Naive thymus-derived CD4-positive, alpha-beta T cell (primary cell): ENCODE measurements at regions not wholly inside any gene's neighbourhood (a gene's known extent, or its start where the extent isn't known, plus 50 kb on each side); places are given as distances from the start of the nearest gene placed in this dataset.

ENCODE experiments used
- ATAC-seq: fragments of 150-1000 bp; cut with Tn5 transposase; 2 replicates; pipeline ENCODE4 v1.10.0; 2021; ENCODE audit warnings: mild to moderate bottlenecking, moderate library complexity
- CTCF ChIA-PET: fragments of 350-600 bp; sonication (Branson Sonifier 250); formaldehyde crosslinking; loops from one replicate; lab custom pipeline; 2021; ENCODE audit warnings: antibody characterized with exemption; lab: Charles Lee
- POLR2A ChIA-PET: fragments of 350-600 bp; sonication (Branson Sonifier 250); formaldehyde crosslinking; loops from one replicate; lab custom pipeline; 2021; ENCODE audit warnings: antibody characterized with exemption, inconsistent platforms; lab: Charles Lee
- DNase-seq, 9 donors: peaks; one replicate each; pipeline versions ENCODE4 v3.0.0 to v3.0.0-alpha.2; 2020 to 2022; ENCODE audit warnings: mixed read lengths in 1 of 9
- H3K27ac ChIP-seq: one replicate; pipeline ENCODE4 v1.7.0; 2013; ENCODE audit warnings: mild to moderate bottlenecking, low read depth, low read length, moderate library complexity
- H3K27me3 ChIP-seq, 2 donors: one replicate each; pipeline ENCODE4 v1.7.0; 2013; ENCODE audit warnings: low read length in 2 of 2, mild to moderate bottlenecking in 2 of 2, moderate library complexity in 2 of 2; ENCODE audit not compliant: control insufficient read depth in 2 of 2, insufficient read depth in 2 of 2
- H3K36me3 ChIP-seq, 3 experiments: 1 replicate in 2 of 3; 2 replicates in 1 of 3; pipeline ENCODE4 v1.7.0; 2013; ENCODE audit warnings: low read length in 3 of 3, mild to moderate bottlenecking in 3 of 3, moderate library complexity in 1 of 3; ENCODE audit not compliant: insufficient read depth in 3 of 3, control insufficient read depth in 2 of 3
- H3K4me1 ChIP-seq, 2 donors: one replicate each; pipeline ENCODE4 v1.7.0; 2013; ENCODE audit warnings: low read length in 2 of 2, mild to moderate bottlenecking in 2 of 2, moderate library complexity in 1 of 2; ENCODE audit not compliant: control insufficient read depth in 2 of 2, insufficient read depth in 2 of 2
- H3K4me3 ChIP-seq: 2 replicates; pipeline ENCODE4 v1.7.0; 2013; ENCODE audit warnings: mild to moderate bottlenecking, low read length
- H3K9me3 ChIP-seq, 3 experiments: 1 replicate in 2 of 3; 2 replicates in 1 of 3; pipeline ENCODE4 v1.7.0; 2013; ENCODE audit warnings: low read length in 3 of 3; ENCODE audit not compliant: control insufficient read depth in 2 of 3
- H3K27ac Mint-ChIP-seq, 9 donors: one replicate each; pipeline ENCODE4 v1.8.0; 2020 to 2022; ENCODE audit warnings: mixed read lengths in 9 of 9, mild to moderate bottlenecking in 8 of 9, moderate library complexity in 5 of 9, inconsistent platforms in 2 of 9
- H3K27me3 Mint-ChIP-seq, 5 donors: one replicate each; pipeline ENCODE4 v1.8.0; 2021 to 2022; ENCODE audit warnings: mixed read lengths in 5 of 5, mild to moderate bottlenecking in 1 of 5
- H3K36me3 Mint-ChIP-seq, 5 donors: one replicate each; pipeline ENCODE4 v1.8.0; 2020 to 2022; ENCODE audit warnings: mixed read lengths in 5 of 5, mild to moderate bottlenecking in 3 of 5, inconsistent platforms in 1 of 5
- H3K4me1 Mint-ChIP-seq, 7 donors: one replicate each; pipeline ENCODE4 v1.8.0; 2020 to 2022; ENCODE audit warnings: mixed read lengths in 7 of 7, mild to moderate bottlenecking in 3 of 7, inconsistent platforms in 1 of 7
- H3K4me3 Mint-ChIP-seq, 10 donors: one replicate each; pipeline ENCODE4 v1.8.0; 2020 to 2022; ENCODE audit warnings: mild to moderate bottlenecking in 10 of 10, mixed read lengths in 10 of 10, moderate library complexity in 6 of 10, inconsistent platforms in 2 of 10
- H3K9me3 Mint-ChIP-seq, 11 donors: one replicate each; pipeline ENCODE4 v1.8.0; 2020 to 2022; ENCODE audit warnings: mixed read lengths in 11 of 11, mild to moderate bottlenecking in 4 of 11, inconsistent platforms in 1 of 11, moderate library complexity in 1 of 11
- intact Hi-C, 2 donors: fragments of 100-400 bp; cut with micrococcal nuclease; formaldehyde crosslinking; loops; one replicate each; pipeline ENCODE4 v1.15.1; 2023

- H3K9me3 Mint-ChIP-seq: peaks cover 4 to 38% (median 9%) of the 10 kb centered on the region in 11 donors
- peaks cover 0 to 11% (median 0%) of the 10 kb centered on the region in 5 donors for H3K27me3 Mint-ChIP-seq
- DNase-seq: peak in 7 of 9 donors; percentile 22 to 78 (median 65)
- H3K9me3 ChIP-seq: no peaks in the 10 kb centered on the region
- H3K4me3 Mint-ChIP-seq: peak overlapping the region in 8 of 10 donors; percentile 1 to 57 (median 17)
- H3K27ac Mint-ChIP-seq: peak overlapping the region in 7 of 9 donors; percentile 15 to 84 (median 31)
- ChIA-PET POLR2A (no interaction called here), CTCF (no interaction called here)
- no peak overlapping the region for H3K27ac ChIP-seq
- no peaks in the 10 kb centered on the region for H3K4me1 ChIP-seq
- no peak overlapping the region for H3K4me3 ChIP-seq
- peaks cover 0 to 14% (median 0%) of the 10 kb centered on the region in 5 donors for H3K36me3 Mint-ChIP-seq
- no peaks in the 10 kb centered on the region for H3K27me3 ChIP-seq
- H3K36me3 ChIP-seq: no peaks in the 10 kb centered on the region
- intact Hi-C loops: no loop called here
- ATAC-seq: peak; percentile 65
- H3K4me1 Mint-ChIP-seq: peaks cover 0 to 27% (median 17%) of the 10 kb centered on the region in 7 donors
These were observed 127.4 kb upstream of the GRIK2 start for GRCh38 chr6:101266063-101266462.

- ATAC-seq (no peak), DNase-seq (no peak)
- peaks cover 0 to 27% (median 17%) of the 10 kb centered on the region in 7 donors for H3K4me1 Mint-ChIP-seq
- CTCF ChIA-PET: no interaction called here
- H3K27me3 Mint-ChIP-seq: peaks cover 0 to 11% (median 0%) of the 10 kb centered on the region in 5 donors
- peaks cover 2 to 46% (median 11%) of the 10 kb centered on the region in 11 donors for H3K9me3 Mint-ChIP-seq
- H3K27ac Mint-ChIP-seq: peak overlapping the region in 1 of 9 donors; percentile 62
- POLR2A ChIA-PET: no interaction called here
- peaks cover 0 to 14% (median 0%) of the 10 kb centered on the region in 5 donors for H3K36me3 Mint-ChIP-seq
- Histone ChIP-seq H3K27me3 (no peaks in the 10 kb centered on the region), H3K4me1 (no peaks in the 10 kb centered on the region), H3K36me3 (no peaks in the 10 kb centered on the region), H3K4me3 (no peak overlapping the region), H3K27ac (no peak overlapping the region), H3K9me3 (no peaks in the 10 kb centered on the region)
- intact Hi-C loops: no loop called here
- no peak overlapping the region for H3K4me3 Mint-ChIP-seq
These were observed 125.0 kb upstream of the GRIK2 start for GRCh38 chr6:101268541-101268940.

- ATAC-seq: no peak
- H3K36me3 ChIP-seq: no peaks in the 10 kb centered on the region
- H3K27me3 ChIP-seq: no peaks in the 10 kb centered on the region
- H3K9me3 Mint-ChIP-seq: peaks cover 0 to 14% (median 2%) of the 10 kb centered on the region in 11 donors
- ChIA-PET POLR2A (no interaction called here), CTCF (no interaction called here)
- DNase-seq: no peak
- H3K27ac Mint-ChIP-seq: no peak overlapping the region
- no peak overlapping the region for H3K4me3 ChIP-seq
- intact Hi-C loops: no loop called here
- no peaks in the 10 kb centered on the region for H3K9me3 ChIP-seq
- no peaks in the 10 kb centered on the region for H3K36me3 Mint-ChIP-seq
- H3K4me3 Mint-ChIP-seq: no peak overlapping the region
- H3K4me1 ChIP-seq: no peaks in the 10 kb centered on the region
- no peaks in the 10 kb centered on the region for H3K27me3 Mint-ChIP-seq
- no peaks in the 10 kb centered on the region for H3K4me1 Mint-ChIP-seq
- no peak overlapping the region for H3K27ac ChIP-seq
These were observed 118.3 kb upstream of the GRIK2 start for GRCh38 chr6:101275251-101275650.

- Histone ChIP-seq H3K9me3 (no peaks in the 10 kb centered on the region), H3K27me3 (no peaks in the 10 kb centered on the region), H3K27ac (no peak overlapping the region), H3K4me3 (no peak overlapping the region), H3K4me1 (no peaks in the 10 kb centered on the region), H3K36me3 (no peaks in the 10 kb centered on the region)
- CTCF ChIA-PET: no interaction called here
- Mint-ChIP-seq H3K27ac (no peak overlapping the region), H3K4me3 (no peak overlapping the region), H3K4me1 (no peaks in the 10 kb centered on the region), H3K9me3 (peaks cover 0 to 8% (median 2%) of the 10 kb centered on the region in 11 donors), H3K36me3 (no peaks in the 10 kb centered on the region), H3K27me3 (no peaks in the 10 kb centered on the region)
- POLR2A ChIA-PET: no interaction called here
- DNase-seq (no peak), ATAC-seq (no peak)
- intact Hi-C loops: no loop called here
These were observed 117.4 kb upstream of the GRIK2 start for GRCh38 chr6:101276066-101276465.

GRCh38 chr6:101279410-101279809, 114.1 kb upstream of the GRIK2 start:
- Histone ChIP-seq H3K27ac (no peak overlapping the region), H3K36me3 (no peaks in the 10 kb centered on the region), H3K9me3 (no peaks in the 10 kb centered on the region), H3K4me3 (no peak overlapping the region), H3K4me1 (no peaks in the 10 kb centered on the region), H3K27me3 (no peaks in the 10 kb centered on the region)
- intact Hi-C loops: no loop called here
- ATAC-seq: no peak
- no peak for DNase-seq
- Mint-ChIP-seq H3K27me3 (no peaks in the 10 kb centered on the region), H3K4me1 (no peaks in the 10 kb centered on the region), H3K4me3 (no peak overlapping the region), H3K36me3 (no peaks in the 10 kb centered on the region), H3K27ac (no peak overlapping the region), H3K9me3 (peaks cover 0 to 5% (median 0%) of the 10 kb centered on the region in 11 donors)
- ChIA-PET POLR2A (no interaction called here), CTCF (no interaction called here)

GRCh38 chr6:101281266-101281665, 112.2 kb upstream of the GRIK2 start:
- no peaks in the 10 kb centered on the region for H3K27me3 ChIP-seq
- CTCF ChIA-PET: no interaction called here
- DNase-seq (no peak), ATAC-seq (no peak)
- POLR2A ChIA-PET: no interaction called here
- H3K9me3 Mint-ChIP-seq: peaks cover 0 to 5% (median 0%) of the 10 kb centered on the region in 11 donors
- H3K4me1 Mint-ChIP-seq: no peaks in the 10 kb centered on the region
- H3K27me3 Mint-ChIP-seq: no peaks in the 10 kb centered on the region
- no peaks in the 10 kb centered on the region for H3K4me1 ChIP-seq
- H3K36me3 ChIP-seq: no peaks in the 10 kb centered on the region
- no peaks in the 10 kb centered on the region for H3K9me3 ChIP-seq
- no peak overlapping the region for H3K4me3 ChIP-seq
- no peak overlapping the region for H3K27ac ChIP-seq
- intact Hi-C loops: no loop called here
- no peak overlapping the region for H3K27ac Mint-ChIP-seq
- no peak overlapping the region for H3K4me3 Mint-ChIP-seq
- no peaks in the 10 kb centered on the region for H3K36me3 Mint-ChIP-seq

- Mint-ChIP-seq H3K4me3 (no peak overlapping the region), H3K27me3 (no peaks in the 10 kb centered on the region), H3K4me1 (no peaks in the 10 kb centered on the region), H3K27ac (no peak overlapping the region), H3K9me3 (peaks cover 0 to 5% (median 0%) of the 10 kb centered on the region in 11 donors), H3K36me3 (no peaks in the 10 kb centered on the region)
- no peaks in the 10 kb centered on the region for H3K36me3 ChIP-seq
- H3K9me3 ChIP-seq: no peaks in the 10 kb centered on the region
- H3K27ac ChIP-seq: no peak overlapping the region
- no peak overlapping the region for H3K4me3 ChIP-seq
- ATAC-seq (no peak), DNase-seq (no peak)
- ChIA-PET POLR2A (no interaction called here), CTCF (no interaction called here)
- H3K4me1 ChIP-seq: no peaks in the 10 kb centered on the region
- intact Hi-C loops: no loop called here
- no peaks in the 10 kb centered on the region for H3K27me3 ChIP-seq
These were observed 109.4 kb upstream of the GRIK2 start for GRCh38 chr6:101284131-101284530.
